ENCODE measurements at regions not wholly inside any gene's neighbourhood (a gene's known extent, or its start where the extent isn't known, plus 50 kb on each side); places are given as distances from the start of the nearest gene placed in this dataset.

GRCh38 chr16:73750639-73751038 is 546.0 kb upstream of the PSMD7 start:
- no peak overlapping the region for H3K27ac ChIP-seq
- H2AFZ ChIP-seq = no peak overlapping the region
- no peak overlapping the region for H3K4me3 ChIP-seq
- DNase-seq (ENCODE audit: low spot score) = no peak
- no peaks in the 10 kb centered on the region for H3K36me3 ChIP-seq (replicated peaks; ENCODE audit: insufficient read depth, low read depth)
- no peaks in the 10 kb centered on the region for H3K27me3 ChIP-seq
- TF ChIP-seq EZH2 (IDR thresholded peaks at IDR 0.05; ENCODE audit: borderline replicate concordance) (no peak), CTCF (IDR thresholded peaks at IDR 0.05; ENCODE audit: poor library complexity) (no peak), EZH2phosphoT487 (IDR thresholded peaks at IDR 0.05; ENCODE audit: low read depth, severe bottlenecking, unreplicated experiment) (no peak)
- WGBS (ENCODE audit: low lambda C conversion rate, missing lambda C conversion rate) = 66% methylated on average over 3 of the region's 3 CpGs
- no peaks in the 10 kb centered on the region for H3K79me2 ChIP-seq
- no peaks in the 10 kb centered on the region for H3K9me3 ChIP-seq (ENCODE audit: low read depth)
- no peaks in the 10 kb centered on the region for H4K20me1 ChIP-seq (ENCODE audit: insufficient read depth, poor library complexity, severe bottlenecking)
- no peak overlapping the region for H3K4me2 ChIP-seq
- H3K9me2 ChIP-seq (replicated peaks; ENCODE audit: insufficient read depth) = no peaks in the 10 kb centered on the region
- H3K4me1 ChIP-seq (ENCODE audit: insufficient read depth) = no peaks in the 10 kb centered on the region

GRCh38 chr16:73747328-73747727 is 549.3 kb upstream of the PSMD7 start:
- Histone ChIP-seq H2AFZ (no peak overlapping the region), H3K4me3 (no peak overlapping the region), H3K27ac (no peak overlapping the region), H4K20me1 (ENCODE audit: insufficient read depth, poor library complexity, severe bottlenecking) (no peaks in the 10 kb centered on the region), H3K27me3 (no peaks in the 10 kb centered on the region), H3K4me1 (ENCODE audit: insufficient read depth) (no peaks in the 10 kb centered on the region), H3K4me2 (no peak overlapping the region), H3K9me3 (ENCODE audit: low read depth) (no peaks in the 10 kb centered on the region), H3K36me3 (replicated peaks; ENCODE audit: insufficient read depth, low read depth) (no peaks in the 10 kb centered on the region), H3K9me2 (replicated peaks; ENCODE audit: insufficient read depth) (no peaks in the 10 kb centered on the region), H3K79me2 (no peaks in the 10 kb centered on the region)
- no peak for DNase-seq (ENCODE audit: low spot score)
- TF ChIP-seq EZH2 (IDR thresholded peaks at IDR 0.05; ENCODE audit: borderline replicate concordance) = no peak
- no peak for TF ChIP-seq EZH2phosphoT487 (IDR thresholded peaks at IDR 0.05; ENCODE audit: low read depth, severe bottlenecking, unreplicated experiment)
- no peak for TF ChIP-seq CTCF (IDR thresholded peaks at IDR 0.05; ENCODE audit: poor library complexity)

GRCh38 chr16:73746554-73746953 is 550.1 kb upstream of the PSMD7 start:
- no peak overlapping the region for H3K4me3 ChIP-seq
- no peak for DNase-seq (ENCODE audit: low spot score)
- WGBS (ENCODE audit: low lambda C conversion rate, missing lambda C conversion rate) = 77% methylated on average over 2 of the region's 2 CpGs
- no peaks in the 10 kb centered on the region for H3K4me1 ChIP-seq (ENCODE audit: insufficient read depth)
- TF ChIP-seq EZH2phosphoT487 (IDR thresholded peaks at IDR 0.05; ENCODE audit: low read depth, severe bottlenecking, unreplicated experiment) (no peak), EZH2 (IDR thresholded peaks at IDR 0.05; ENCODE audit: borderline replicate concordance) (no peak), CTCF (IDR thresholded peaks at IDR 0.05; ENCODE audit: poor library complexity) (no peak)
- H4K20me1 ChIP-seq (ENCODE audit: insufficient read depth, poor library complexity, severe bottlenecking) = no peaks in the 10 kb centered on the region
- no peak overlapping the region for H3K4me2 ChIP-seq
- H3K9me2 ChIP-seq (replicated peaks; ENCODE audit: insufficient read depth) = no peaks in the 10 kb centered on the region
- H3K27me3 ChIP-seq = no peaks in the 10 kb centered on the region
- no peak overlapping the region for H3K27ac ChIP-seq
- no peaks in the 10 kb centered on the region for H3K9me3 ChIP-seq (ENCODE audit: low read depth)
- no peaks in the 10 kb centered on the region for H3K36me3 ChIP-seq (replicated peaks; ENCODE audit: insufficient read depth, low read depth)
- H3K79me2 ChIP-seq = no peaks in the 10 kb centered on the region
- no peak overlapping the region for H2AFZ ChIP-seq
